HEK293 (cell line): ENCODE measurements at regions not wholly inside any gene's neighbourhood (a gene's known extent, or its start where the extent isn't known, plus 50 kb on each side); places are given as distances from the start of the nearest gene placed in this dataset.

Experiments
- BCL11B ChIP-seq: fragments of 450-650 bp; formaldehyde crosslinking; IDR thresholded peaks from 2 replicates; pipeline ENCODE4 v1.5.1; 2016; ENCODE audit warnings: low read depth, missing biosample characterization, missing genetic modification characterization
- FEZF1 ChIP-seq: fragments of 450-650 bp; formaldehyde crosslinking; IDR thresholded peaks from 2 replicates; pipeline ENCODE4 v1.5.1; 2016; ENCODE audit warnings: missing biosample characterization, missing genetic modification characterization
- GLIS2 ChIP-seq: fragments of 450-650 bp; formaldehyde crosslinking; IDR thresholded peaks from 2 replicates; pipeline ENCODE4 v1.5.1; 2016; ENCODE audit warnings: missing biosample characterization, missing genetic modification characterization
- KLF16 ChIP-seq: fragments of 450-650 bp; formaldehyde crosslinking; IDR thresholded peaks from 2 replicates; pipeline ENCODE4 v1.5.1; 2017; ENCODE audit warnings: missing biosample characterization, missing genetic modification characterization
- KLF8 ChIP-seq: fragments of 450-650 bp; formaldehyde crosslinking; IDR thresholded peaks from 2 replicates; pipeline ENCODE4 v1.5.1; 2016; ENCODE audit warnings: missing biosample characterization, missing genetic modification characterization
- RBAK ChIP-seq: fragments of 450-650 bp; formaldehyde crosslinking; IDR thresholded peaks from 2 replicates; pipeline ENCODE4 v1.5.1; 2016; ENCODE audit warnings: missing biosample characterization, missing genetic modification characterization
- ZBTB48 ChIP-seq: fragments of 450-650 bp; formaldehyde crosslinking; IDR thresholded peaks from 2 replicates; pipeline ENCODE4 v1.5.1; 2016; ENCODE audit warnings: missing biosample characterization, missing genetic modification characterization
- ZBTB8A ChIP-seq: fragments of 450-650 bp; formaldehyde crosslinking; IDR thresholded peaks from 2 replicates; pipeline ENCODE4 v1.5.1; 2016; ENCODE audit warnings: missing biosample characterization, missing genetic modification characterization
- ZFP69B ChIP-seq: fragments of 450-650 bp; formaldehyde crosslinking; IDR thresholded peaks from 2 replicates; pipeline ENCODE4 v1.5.1; 2016; ENCODE audit warnings: missing biosample characterization, missing genetic modification characterization
- ZIC2 ChIP-seq: fragments of 450-650 bp; formaldehyde crosslinking; IDR thresholded peaks from 2 replicates; pipeline ENCODE4 v1.5.1; 2016; ENCODE audit warnings: missing biosample characterization, missing genetic modification characterization
- ZNF16 ChIP-seq: fragments of 450-650 bp; formaldehyde crosslinking; IDR thresholded peaks from 2 replicates; pipeline ENCODE4 v1.5.1; 2016; ENCODE audit warnings: low read depth, missing biosample characterization, missing genetic modification characterization
- ZNF2 ChIP-seq: fragments of 450-650 bp; formaldehyde crosslinking; IDR thresholded peaks from 2 replicates; pipeline ENCODE4 v1.5.1; 2016; ENCODE audit warnings: missing biosample characterization, missing genetic modification characterization
- ZNF211 ChIP-seq: fragments of 450-650 bp; formaldehyde crosslinking; IDR thresholded peaks from 2 replicates; pipeline ENCODE4 v1.5.1; 2016; ENCODE audit warnings: low read depth, missing biosample characterization, missing genetic modification characterization
- ZNF214 ChIP-seq: fragments of 450-650 bp; formaldehyde crosslinking; IDR thresholded peaks from 2 replicates; pipeline ENCODE4 v1.5.1; 2017; ENCODE audit warnings: missing biosample characterization, mild to moderate bottlenecking, missing genetic modification characterization, borderline replicate concordance
- ZNF239 ChIP-seq: fragments of 450-650 bp; formaldehyde crosslinking; IDR thresholded peaks from 2 replicates; pipeline ENCODE4 v1.5.1; 2016; ENCODE audit warnings: missing biosample characterization, missing genetic modification characterization
- ZNF341 ChIP-seq: fragments of 450-650 bp; formaldehyde crosslinking; IDR thresholded peaks from 2 replicates; pipeline ENCODE4; 2016; ENCODE audit warnings: low read depth, missing biosample characterization, missing genetic modification characterization
- ZNF366 ChIP-seq: fragments of 450-650 bp; formaldehyde crosslinking; conservative IDR thresholded peaks from 2 replicates; pipeline ENCODE4 v1.5.1; 2016; ENCODE audit warnings: missing biosample characterization, missing genetic modification characterization
- ZNF416 ChIP-seq: fragments of 450-650 bp; formaldehyde crosslinking; IDR thresholded peaks from 2 replicates; pipeline ENCODE4 v1.5.1; 2016; ENCODE audit warnings: missing biosample characterization, missing genetic modification characterization
- ZNF48 ChIP-seq: fragments of 450-650 bp; formaldehyde crosslinking; IDR thresholded peaks from 2 replicates; pipeline ENCODE4 v1.5.1; 2016; ENCODE audit warnings: missing biosample characterization, missing genetic modification characterization
- ZNF596 ChIP-seq: fragments of 450-650 bp; IDR thresholded peaks from 2 replicates; pipeline ENCODE4 v1.5.0; 2018; ENCODE audit warnings: missing biosample characterization, mild to moderate bottlenecking, missing genetic modification characterization, moderate library complexity
- ZNF623 ChIP-seq: fragments of 450-650 bp; formaldehyde crosslinking; IDR thresholded peaks from 2 replicates; pipeline ENCODE4 v1.5.1; 2016; ENCODE audit warnings: missing biosample characterization, missing genetic modification characterization
- ZNF629 ChIP-seq: fragments of 450-650 bp; formaldehyde crosslinking; IDR thresholded peaks from 2 replicates; pipeline ENCODE4 v1.5.1; 2017; ENCODE audit warnings: missing biosample characterization, missing genetic modification characterization
- ZNF76 ChIP-seq: fragments of 450-650 bp; formaldehyde crosslinking; IDR thresholded peaks from 2 replicates; pipeline ENCODE4; 2016; ENCODE audit warnings: low read depth, missing biosample characterization, missing genetic modification characterization, borderline replicate concordance
- ZNF785 ChIP-seq: fragments of 450-650 bp; formaldehyde crosslinking; IDR thresholded peaks from 2 replicates; pipeline ENCODE4 v1.5.1; 2016; ENCODE audit warnings: missing biosample characterization, missing genetic modification characterization
- ZSCAN30 ChIP-seq: fragments of 450-650 bp; IDR thresholded peaks from 2 replicates; pipeline ENCODE4 v1.5.1; 2018; ENCODE audit warnings: missing biosample characterization, mild to moderate bottlenecking, missing genetic modification characterization, moderate library complexity
- TF ChIP-seq, protein P1 (sequence below): fragments of 450-650 bp; formaldehyde crosslinking; IDR thresholded peaks from 2 replicates; pipeline ENCODE4 v1.5.1; 2016; ENCODE audit warnings: missing biosample characterization, missing genetic modification characterization
- TF ChIP-seq, protein P2 (sequence below): fragments of 450-650 bp; formaldehyde crosslinking; IDR thresholded peaks from 2 replicates; pipeline ENCODE4 v1.5.1; 2016; ENCODE audit warnings: missing biosample characterization, missing genetic modification characterization
- TF ChIP-seq, protein P3 (sequence below): fragments of 450-650 bp; formaldehyde crosslinking; IDR thresholded peaks from 2 replicates; pipeline ENCODE4 v1.5.1; 2017; ENCODE audit warnings: missing biosample characterization, missing genetic modification characterization
- TF ChIP-seq, protein P4 (sequence below): fragments of 450-650 bp; formaldehyde crosslinking; IDR thresholded peaks from 2 replicates; pipeline ENCODE4 v1.5.1; 2016; ENCODE audit warnings: missing biosample characterization, missing genetic modification characterization
- TF ChIP-seq, protein P5 (sequence below): fragments of 450-650 bp; formaldehyde crosslinking; IDR thresholded peaks from 2 replicates; pipeline ENCODE4 v1.5.1; 2016; ENCODE audit warnings: missing biosample characterization, missing genetic modification characterization

DNA sequence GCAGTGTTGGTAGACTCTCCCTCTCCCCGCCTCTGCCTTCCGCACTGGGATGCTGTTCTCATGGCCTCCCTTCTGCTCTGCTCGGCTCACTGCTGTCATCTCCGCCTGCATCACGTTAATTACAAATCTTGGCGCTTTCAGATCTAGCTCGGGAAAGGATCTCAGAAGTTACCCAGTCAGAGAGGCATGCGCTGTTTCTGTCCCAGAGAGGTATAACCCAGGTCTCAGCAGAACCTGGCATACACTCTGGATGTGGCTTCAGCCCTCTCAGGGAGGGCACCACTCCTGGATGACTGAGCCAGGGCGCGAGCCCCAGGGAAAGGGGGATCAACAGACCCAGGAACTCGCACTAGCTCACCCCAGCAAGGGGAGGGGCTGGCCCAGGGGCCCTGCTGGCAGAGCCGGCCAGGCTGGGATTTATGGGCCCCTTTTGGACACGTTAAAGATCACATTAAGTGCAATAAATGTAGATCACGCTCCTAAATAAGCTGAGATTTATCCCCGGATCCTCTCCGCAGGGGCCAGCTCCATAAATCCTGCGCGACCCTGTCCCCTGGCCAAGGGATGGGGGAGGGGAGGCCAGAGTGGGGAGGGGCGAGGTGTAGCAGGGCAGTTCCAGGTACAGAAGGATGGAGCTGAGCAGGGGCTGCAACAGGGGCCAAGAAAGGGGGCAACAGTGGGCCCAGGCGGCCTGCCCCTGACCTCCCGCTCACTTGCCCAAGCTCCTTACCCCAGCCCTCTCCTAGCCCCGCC, 101.3 kb upstream of the ZBTB40 start (continued):
- TF ChIP-seq, protein P1, sequence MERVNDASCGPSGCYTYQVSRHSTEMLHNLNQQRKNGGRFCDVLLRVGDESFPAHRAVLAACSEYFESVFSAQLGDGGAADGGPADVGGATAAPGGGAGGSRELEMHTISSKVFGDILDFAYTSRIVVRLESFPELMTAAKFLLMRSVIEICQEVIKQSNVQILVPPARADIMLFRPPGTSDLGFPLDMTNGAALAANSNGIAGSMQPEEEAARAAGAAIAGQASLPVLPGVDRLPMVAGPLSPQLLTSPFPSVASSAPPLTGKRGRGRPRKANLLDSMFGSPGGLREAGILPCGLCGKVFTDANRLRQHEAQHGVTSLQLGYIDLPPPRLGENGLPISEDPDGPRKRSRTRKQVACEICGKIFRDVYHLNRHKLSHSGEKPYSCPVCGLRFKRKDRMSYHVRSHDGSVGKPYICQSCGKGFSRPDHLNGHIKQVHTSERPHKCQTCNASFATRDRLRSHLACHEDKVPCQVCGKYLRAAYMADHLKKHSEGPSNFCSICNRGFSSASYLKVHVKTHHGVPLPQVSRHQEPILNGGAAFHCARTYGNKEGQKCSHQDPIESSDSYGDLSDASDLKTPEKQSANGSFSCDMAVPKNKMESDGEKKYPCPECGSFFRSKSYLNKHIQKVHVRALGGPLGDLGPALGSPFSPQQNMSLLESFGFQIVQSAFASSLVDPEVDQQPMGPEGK (tag by site-specific recombination): 0 out of 2 replicates have a peak, but pooled peaks have one; percentile 40
- TF ChIP-seq ZNF214 (tag by site-specific recombination) (no peak), ZSCAN30 (0 out of 2 replicates have a peak, but pooled peaks have one; percentile 33), ZNF629 (tag by site-specific recombination) (no peak), ZBTB8A (tag by site-specific recombination) (0 out of 2 replicates have a peak, but pooled peaks have one; percentile 11), ZNF366 (tag by site-specific recombination) (no peak), KLF8 (tag by site-specific recombination) (no peak), GLIS2 (no peak; the same call in 1 of the 2 replicates), ZNF2 (no peak), ZNF48 (tag by site-specific recombination) (no peak), ZNF16 (tag by site-specific recombination) (no peak), BCL11B (tag by site-specific recombination) (no peak), ZNF341 (tag by site-specific recombination) (peak; percentile 84), KLF16 (tag by site-specific recombination) (peak; percentile 29; the same call in 1 of the 2 replicates), ZNF623 (tag by site-specific recombination) (no peak), ZNF596 (tag by site-specific recombination) (no peak), ZNF785 (tag by site-specific recombination) (no peak), ZFP69B (tag by site-specific recombination) (0 out of 2 replicates have a peak, but pooled peaks have one; percentile 26), ZNF76 (tag by site-specific recombination) (no peak), FEZF1 (tag by site-specific recombination) (no peak), ZNF211 (tag by site-specific recombination) (no peak), ZNF416 (tag by site-specific recombination) (no peak), ZNF239 (tag by site-specific recombination) (no peak), ZBTB48 (tag by site-specific recombination) (0 out of 2 replicates have a peak, but pooled peaks have one; percentile 11), RBAK (tag by site-specific recombination) (no peak), ZIC2 (tag by site-specific recombination) (peak; percentile 35; the same call in 1 of the 2 replicates)
- TF ChIP-seq, protein P2, sequence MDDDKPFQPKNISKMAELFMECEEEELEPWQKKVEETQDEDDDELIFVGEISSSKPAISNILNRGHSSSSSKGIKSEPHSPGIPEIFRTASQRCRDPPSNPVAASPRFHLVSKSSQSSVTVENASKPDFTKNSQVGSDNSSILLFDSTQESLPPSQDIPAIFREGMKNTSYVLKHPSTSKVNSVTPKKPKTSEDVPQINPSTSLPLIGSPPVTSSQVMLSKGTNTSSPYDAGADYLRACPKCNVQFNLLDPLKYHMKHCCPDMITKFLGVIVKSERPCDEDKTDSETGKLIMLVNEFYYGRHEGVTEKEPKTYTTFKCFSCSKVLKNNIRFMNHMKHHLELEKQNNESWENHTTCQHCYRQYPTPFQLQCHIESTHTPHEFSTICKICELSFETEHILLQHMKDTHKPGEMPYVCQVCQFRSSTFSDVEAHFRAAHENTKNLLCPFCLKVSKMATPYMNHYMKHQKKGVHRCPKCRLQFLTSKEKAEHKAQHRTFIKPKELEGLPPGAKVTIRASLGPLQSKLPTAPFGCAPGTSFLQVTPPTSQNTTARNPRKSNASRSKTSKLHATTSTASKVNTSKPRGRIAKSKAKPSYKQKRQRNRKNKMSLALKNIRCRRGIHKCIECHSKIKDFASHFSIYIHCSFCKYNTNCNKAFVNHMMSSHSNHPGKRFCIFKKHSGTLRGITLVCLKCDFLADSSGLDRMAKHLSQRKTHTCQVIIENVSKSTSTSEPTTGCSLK: no peak
- TF ChIP-seq, protein P3, sequence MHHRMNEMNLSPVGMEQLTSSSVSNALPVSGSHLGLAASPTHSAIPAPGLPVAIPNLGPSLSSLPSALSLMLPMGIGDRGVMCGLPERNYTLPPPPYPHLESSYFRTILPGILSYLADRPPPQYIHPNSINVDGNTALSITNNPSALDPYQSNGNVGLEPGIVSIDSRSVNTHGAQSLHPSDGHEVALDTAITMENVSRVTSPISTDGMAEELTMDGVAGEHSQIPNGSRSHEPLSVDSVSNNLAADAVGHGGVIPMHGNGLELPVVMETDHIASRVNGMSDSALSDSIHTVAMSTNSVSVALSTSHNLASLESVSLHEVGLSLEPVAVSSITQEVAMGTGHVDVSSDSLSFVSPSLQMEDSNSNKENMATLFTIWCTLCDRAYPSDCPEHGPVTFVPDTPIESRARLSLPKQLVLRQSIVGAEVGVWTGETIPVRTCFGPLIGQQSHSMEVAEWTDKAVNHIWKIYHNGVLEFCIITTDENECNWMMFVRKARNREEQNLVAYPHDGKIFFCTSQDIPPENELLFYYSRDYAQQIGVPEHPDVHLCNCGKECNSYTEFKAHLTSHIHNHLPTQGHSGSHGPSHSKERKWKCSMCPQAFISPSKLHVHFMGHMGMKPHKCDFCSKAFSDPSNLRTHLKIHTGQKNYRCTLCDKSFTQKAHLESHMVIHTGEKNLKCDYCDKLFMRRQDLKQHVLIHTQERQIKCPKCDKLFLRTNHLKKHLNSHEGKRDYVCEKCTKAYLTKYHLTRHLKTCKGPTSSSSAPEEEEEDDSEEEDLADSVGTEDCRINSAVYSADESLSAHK (tag by site-specific recombination): peak; percentile 36; the same call in 1 of the 2 replicates
- TF ChIP-seq, protein P4, sequence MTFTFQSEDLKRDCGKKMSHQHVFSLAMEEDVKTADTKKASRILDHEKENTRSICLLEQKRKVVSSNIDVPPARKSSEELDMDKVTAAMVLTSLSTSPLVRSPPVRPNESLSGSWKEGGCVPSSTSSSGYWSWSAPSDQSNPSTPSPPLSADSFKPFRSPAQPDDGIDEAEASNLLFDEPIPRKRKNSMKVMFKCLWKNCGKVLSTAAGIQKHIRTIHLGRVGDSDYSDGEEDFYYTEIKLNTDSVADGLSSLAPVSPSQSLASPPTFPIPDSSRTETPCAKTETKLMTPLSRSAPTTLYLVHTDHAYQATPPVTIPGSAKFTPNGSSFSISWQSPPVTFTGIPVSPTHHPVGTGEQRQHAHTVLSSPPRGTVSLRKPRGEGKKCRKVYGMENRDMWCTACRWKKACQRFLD (tag by site-specific recombination): no peak
- TF ChIP-seq, protein P5, sequence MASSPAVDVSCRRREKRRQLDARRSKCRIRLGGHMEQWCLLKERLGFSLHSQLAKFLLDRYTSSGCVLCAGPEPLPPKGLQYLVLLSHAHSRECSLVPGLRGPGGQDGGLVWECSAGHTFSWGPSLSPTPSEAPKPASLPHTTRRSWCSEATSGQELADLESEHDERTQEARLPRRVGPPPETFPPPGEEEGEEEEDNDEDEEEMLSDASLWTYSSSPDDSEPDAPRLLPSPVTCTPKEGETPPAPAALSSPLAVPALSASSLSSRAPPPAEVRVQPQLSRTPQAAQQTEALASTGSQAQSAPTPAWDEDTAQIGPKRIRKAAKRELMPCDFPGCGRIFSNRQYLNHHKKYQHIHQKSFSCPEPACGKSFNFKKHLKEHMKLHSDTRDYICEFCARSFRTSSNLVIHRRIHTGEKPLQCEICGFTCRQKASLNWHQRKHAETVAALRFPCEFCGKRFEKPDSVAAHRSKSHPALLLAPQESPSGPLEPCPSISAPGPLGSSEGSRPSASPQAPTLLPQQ (tag by site-specific recombination): peak; percentile 51; the same call in 1 of the 2 replicates
